ENCODE measurements at regions not wholly inside any gene's neighbourhood (a gene's known extent, or its start where the extent isn't known, plus 50 kb on each side); places are given as distances from the start of the nearest gene placed in this dataset.

DNA sequence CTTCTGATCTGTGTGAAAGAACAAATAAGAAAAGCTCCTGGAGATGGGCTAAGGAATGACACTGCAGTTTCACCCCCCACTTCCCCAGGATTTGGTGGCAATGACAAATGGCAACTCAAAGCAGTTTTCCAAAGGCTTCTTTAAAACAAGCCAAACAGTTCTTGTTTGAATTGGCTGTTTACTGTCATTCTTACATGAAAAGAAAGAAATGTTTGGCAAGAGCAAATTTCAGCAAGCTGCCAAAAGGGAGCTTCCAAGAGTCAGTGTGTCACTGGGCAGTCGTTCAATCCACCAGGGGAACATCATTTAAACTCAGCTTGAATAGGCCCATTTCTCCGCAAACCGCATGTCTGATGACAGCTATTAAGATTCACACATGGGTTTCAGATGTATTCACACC lies 119.0 kb upstream of the RHOBTB1 start:
- TF ChIP-seq CTCF (IDR thresholded peaks at IDR 0.05; ENCODE audit: low read depth, low read length), result no peak
- Histone ChIP-seq H3K27me3 (ENCODE audit: insufficient read depth, low read depth, severe bottlenecking) (no peaks in the 10 kb centered on the region), H3K36me3 (no peaks in the 10 kb centered on the region), H3K27ac (no peak overlapping the region), H3K9me3 (ENCODE audit: severe bottlenecking) (no peaks in the 10 kb centered on the region), H3K4me3 (ENCODE audit: low read depth, low read length) (no peak overlapping the region)
- no peak for DNase-seq

- no peak for TF ChIP-seq CTCF (IDR thresholded peaks at IDR 0.05; ENCODE audit: low read depth, low read length)
- Histone ChIP-seq H3K9me3 (ENCODE audit: severe bottlenecking) (no peaks in the 10 kb centered on the region), H3K4me3 (ENCODE audit: low read depth, low read length) (no peak overlapping the region), H3K36me3 (no peaks in the 10 kb centered on the region), H3K27me3 (ENCODE audit: insufficient read depth, low read depth, severe bottlenecking) (no peaks in the 10 kb centered on the region), H3K27ac (no peak overlapping the region)
- no peak for DNase-seq
Observed at GRCh38 chr10:61061923-61062504, 118.0 kb upstream of the RHOBTB1 start.

DNA sequence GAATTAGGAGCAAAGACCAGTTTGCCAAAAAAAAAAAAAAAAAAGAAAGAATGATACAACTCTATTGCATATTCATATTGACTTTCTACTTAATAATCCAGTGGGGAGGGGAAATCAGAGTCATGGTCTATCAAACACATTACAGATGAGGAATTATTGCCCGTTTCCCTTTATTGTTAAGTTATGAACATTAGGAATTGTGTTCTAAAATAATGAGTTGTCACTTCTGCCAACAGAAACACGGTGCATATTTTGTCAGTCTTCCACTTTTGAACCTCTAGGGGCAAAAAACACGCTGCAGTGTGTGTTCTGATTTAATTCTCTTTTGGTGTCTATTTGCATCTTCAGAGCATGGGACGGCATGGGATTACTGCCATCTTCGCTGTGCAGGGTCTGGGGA lies 115.7 kb upstream of the RHOBTB1 start:
- Histone ChIP-seq H3K27me3 (ENCODE audit: insufficient read depth, low read depth, severe bottlenecking) (no peaks in the 10 kb centered on the region), H3K9me3 (ENCODE audit: severe bottlenecking) (no peaks in the 10 kb centered on the region), H3K4me3 (ENCODE audit: low read depth, low read length) (no peak overlapping the region), H3K36me3 (no peaks in the 10 kb centered on the region), H3K27ac (no peak overlapping the region)
- no peak for DNase-seq
- TF ChIP-seq CTCF (IDR thresholded peaks at IDR 0.05; ENCODE audit: low read depth, low read length), result no peak

DNA sequence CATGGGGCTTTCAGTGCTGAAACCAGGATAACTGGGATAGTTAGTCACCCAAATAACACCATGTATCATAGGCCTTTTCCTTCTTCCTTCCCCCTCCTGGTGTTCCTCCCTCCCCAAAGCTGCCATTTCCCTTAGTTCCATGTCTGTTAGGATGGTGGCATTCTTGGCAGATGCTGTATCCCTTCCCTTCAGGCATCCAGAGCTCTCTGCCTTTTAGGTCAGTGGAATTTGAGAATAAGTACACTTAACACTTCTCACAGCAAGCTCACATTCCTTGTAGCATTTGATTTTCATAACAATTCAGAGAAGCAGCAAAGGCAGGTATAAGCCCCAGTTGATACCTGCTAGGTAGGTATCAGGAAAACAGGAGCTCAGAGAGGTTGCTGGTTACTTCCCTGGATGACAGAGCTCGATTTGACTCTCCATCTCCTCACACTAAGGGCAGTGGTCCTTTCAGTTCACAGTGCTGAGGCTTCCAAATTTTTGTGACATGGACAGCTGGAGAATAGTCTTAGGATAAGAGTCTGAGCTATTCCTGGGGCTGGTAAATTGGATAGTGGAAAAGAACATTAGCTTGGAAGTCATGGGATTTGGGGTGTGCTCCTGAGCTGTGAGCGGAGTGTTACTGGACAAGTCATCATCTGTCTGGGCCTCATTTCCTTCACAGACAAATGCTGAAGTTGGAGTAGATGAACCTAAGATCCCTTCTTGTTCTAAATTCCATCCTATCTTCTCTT lies 108.7 kb upstream of the RHOBTB1 start:
- no peaks in the 10 kb centered on the region for H3K36me3 ChIP-seq
- no peaks in the 10 kb centered on the region for H3K9me3 ChIP-seq (ENCODE audit: severe bottlenecking)
- H3K4me3 ChIP-seq (ENCODE audit: low read depth, low read length), result no peak overlapping the region
- H3K27me3 ChIP-seq (ENCODE audit: insufficient read depth, low read depth, severe bottlenecking), result no peaks in the 10 kb centered on the region
- TF ChIP-seq CTCF (IDR thresholded peaks at IDR 0.05; ENCODE audit: low read depth, low read length), result no peak
- H3K27ac ChIP-seq, result no peak overlapping the region
- DNase-seq, result no peak

- no peaks in the 10 kb centered on the region for H3K27me3 ChIP-seq (ENCODE audit: insufficient read depth, low read depth, severe bottlenecking)
- no peak overlapping the region for H3K4me3 ChIP-seq (ENCODE audit: low read depth, low read length)
- no peaks in the 10 kb centered on the region for H3K36me3 ChIP-seq
- H3K27ac ChIP-seq, result no peak overlapping the region
- DNase-seq, result no peak
- H3K9me3 ChIP-seq (ENCODE audit: severe bottlenecking), result no peaks in the 10 kb centered on the region
- no peak for TF ChIP-seq CTCF (IDR thresholded peaks at IDR 0.05; ENCODE audit: low read depth, low read length)
Observed at GRCh38 chr10:61051344-61051743, 107.4 kb upstream of the RHOBTB1 start.
